ENCODE measurements at regions not wholly inside any gene's neighbourhood (a gene's known extent, or its start where the extent isn't known, plus 50 kb on each side); places are given as distances from the start of the nearest gene placed in this dataset.

DNA sequence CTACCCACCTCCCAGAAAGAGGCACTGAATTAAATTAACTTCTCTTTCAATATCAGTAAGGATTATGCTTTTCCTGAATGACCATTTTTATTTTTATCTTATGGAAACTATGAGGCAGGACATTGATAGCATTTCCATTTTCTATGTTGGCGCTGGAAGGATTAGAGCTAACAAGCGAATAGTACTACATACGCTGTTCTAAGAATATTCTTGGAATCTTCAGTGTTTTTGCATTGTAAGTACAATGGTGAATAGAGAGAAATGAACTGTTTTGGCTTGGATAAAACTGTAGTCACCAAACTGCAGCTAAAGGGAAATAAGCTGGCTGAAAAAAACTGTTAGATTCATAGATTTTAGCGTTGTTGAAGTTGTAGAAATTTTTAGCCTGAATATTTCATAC, 779.0 kb upstream of the ADGRL4 start:
- TF ChIP-seq CTCF (IDR thresholded peaks at IDR 0.05) (no peak), POLR2AphosphoS5 (IDR thresholded peaks at IDR 0.05; ENCODE audit: low read depth, low read length) (no peak)
- TF ChIP-seq, protein P1, sequence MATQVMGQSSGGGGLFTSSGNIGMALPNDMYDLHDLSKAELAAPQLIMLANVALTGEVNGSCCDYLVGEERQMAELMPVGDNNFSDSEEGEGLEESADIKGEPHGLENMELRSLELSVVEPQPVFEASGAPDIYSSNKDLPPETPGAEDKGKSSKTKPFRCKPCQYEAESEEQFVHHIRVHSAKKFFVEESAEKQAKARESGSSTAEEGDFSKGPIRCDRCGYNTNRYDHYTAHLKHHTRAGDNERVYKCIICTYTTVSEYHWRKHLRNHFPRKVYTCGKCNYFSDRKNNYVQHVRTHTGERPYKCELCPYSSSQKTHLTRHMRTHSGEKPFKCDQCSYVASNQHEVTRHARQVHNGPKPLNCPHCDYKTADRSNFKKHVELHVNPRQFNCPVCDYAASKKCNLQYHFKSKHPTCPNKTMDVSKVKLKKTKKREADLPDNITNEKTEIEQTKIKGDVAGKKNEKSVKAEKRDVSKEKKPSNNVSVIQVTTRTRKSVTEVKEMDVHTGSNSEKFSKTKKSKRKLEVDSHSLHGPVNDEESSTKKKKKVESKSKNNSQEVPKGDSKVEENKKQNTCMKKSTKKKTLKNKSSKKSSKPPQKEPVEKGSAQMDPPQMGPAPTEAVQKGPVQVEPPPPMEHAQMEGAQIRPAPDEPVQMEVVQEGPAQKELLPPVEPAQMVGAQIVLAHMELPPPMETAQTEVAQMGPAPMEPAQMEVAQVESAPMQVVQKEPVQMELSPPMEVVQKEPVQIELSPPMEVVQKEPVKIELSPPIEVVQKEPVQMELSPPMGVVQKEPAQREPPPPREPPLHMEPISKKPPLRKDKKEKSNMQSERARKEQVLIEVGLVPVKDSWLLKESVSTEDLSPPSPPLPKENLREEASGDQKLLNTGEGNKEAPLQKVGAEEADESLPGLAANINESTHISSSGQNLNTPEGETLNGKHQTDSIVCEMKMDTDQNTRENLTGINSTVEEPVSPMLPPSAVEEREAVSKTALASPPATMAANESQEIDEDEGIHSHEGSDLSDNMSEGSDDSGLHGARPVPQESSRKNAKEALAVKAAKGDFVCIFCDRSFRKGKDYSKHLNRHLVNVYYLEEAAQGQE (IDR thresholded peaks at IDR 0.05; ENCODE audit: insufficient read depth in 1 of 2, low read depth in 2 of 2, low read length in 1 of 2): no peak

All from Panc1 (cell line).